ENCODE measurements at regions not wholly inside any gene's neighbourhood (a gene's known extent, or its start where the extent isn't known, plus 50 kb on each side); places are given as distances from the start of the nearest gene placed in this dataset.

GRCh38 chr2:81703831-81704230 is 1399.3 kb upstream of the LRRTM1 start:
- no peak for DNase-seq (ENCODE audit: low spot score)

- no peak for DNase-seq (ENCODE audit: low spot score)
Measured at GRCh38 chr2:81692566-81692965, 1388.0 kb upstream of the LRRTM1 start.

GRCh38 chr2:81675641-81676040 is 1371.1 kb upstream of the LRRTM1 start:
- no peak for DNase-seq (ENCODE audit: low spot score)

DNA sequence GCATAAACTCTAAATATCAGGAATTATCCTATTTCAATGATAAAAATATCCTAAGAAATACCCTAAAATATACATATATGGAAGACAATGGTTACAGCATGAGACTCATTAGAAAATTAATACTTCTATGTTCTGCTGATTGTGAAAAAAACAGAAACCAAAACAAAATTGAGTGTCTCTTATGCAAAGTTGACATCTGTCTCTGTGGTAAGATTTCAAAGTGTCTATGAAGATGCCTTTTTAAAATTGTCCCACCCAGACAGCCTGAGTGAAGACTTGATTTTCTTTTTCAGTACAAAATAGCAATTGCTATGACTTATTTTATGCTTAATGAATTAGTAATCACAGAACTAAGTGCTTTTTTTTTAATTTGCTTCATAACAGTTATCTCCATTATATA is 1368.4 kb upstream of the LRRTM1 start:
- DNase-seq (ENCODE audit: low spot score), result no peak

DNA sequence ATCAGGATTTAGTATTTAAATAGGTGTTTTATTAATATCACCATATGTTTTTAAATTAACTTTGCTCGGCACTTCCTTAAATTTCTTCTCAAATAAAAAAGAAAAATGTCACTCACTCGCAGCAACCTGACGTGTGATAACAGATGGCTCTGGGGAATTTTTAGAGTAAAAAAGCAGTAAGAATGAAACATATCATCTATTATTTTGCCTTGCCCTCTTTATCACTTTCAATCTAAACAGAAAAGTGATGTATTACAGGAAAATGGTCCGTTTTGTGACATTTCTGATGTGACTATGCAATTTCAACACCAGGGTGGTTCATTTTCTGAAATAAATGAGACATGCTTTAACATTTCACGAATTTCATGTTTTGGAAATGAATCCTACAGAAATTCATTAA is 1368.0 kb upstream of the LRRTM1 start:
- DNase-seq (ENCODE audit: low spot score), result no peak

DNA sequence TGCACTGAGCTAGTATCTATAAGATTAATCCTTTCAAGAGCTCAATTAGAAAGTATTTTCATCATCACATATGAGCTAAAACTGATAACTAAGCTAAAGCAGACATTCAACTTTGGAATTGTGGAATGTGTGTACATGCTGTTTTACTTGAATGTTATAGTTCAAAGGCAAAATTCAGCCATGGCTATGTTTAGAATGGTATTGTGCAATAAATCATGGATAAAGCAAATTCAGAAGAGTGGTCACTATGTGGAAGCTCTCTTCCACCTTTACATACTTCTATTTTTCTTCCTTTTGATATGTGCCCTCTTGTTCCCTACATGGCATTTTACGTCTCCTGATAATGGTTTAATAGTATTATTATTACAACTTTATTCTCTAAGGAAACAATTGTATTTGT is 1366.3 kb upstream of the LRRTM1 start:
- no peak for DNase-seq (ENCODE audit: low spot score)

GRCh38 chr2:81661081-81661480 is 1356.5 kb upstream of the LRRTM1 start:
- DNase-seq (ENCODE audit: low spot score), result no peak

DNA sequence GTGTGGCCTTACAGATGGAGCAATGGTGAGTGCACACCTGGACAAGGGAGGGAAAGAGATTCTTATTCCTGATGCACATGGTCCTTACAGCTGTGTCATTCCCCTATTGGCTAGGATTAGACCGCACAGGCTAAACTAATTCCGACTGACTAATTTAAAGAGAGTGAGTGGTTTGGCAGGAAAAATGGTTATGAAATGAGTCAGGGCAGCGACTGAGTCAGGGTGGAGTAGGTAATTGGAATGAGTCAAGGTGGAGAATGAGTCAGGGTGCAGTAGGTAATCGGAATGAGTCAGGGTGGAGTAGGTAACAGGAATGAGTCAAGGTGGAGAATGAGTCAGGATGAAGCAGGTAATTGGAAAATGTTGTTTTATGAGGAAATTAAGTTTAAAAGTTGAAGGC is 1353.7 kb upstream of the LRRTM1 start:
- DNase-seq (ENCODE audit: low spot score), result no peak

DNA sequence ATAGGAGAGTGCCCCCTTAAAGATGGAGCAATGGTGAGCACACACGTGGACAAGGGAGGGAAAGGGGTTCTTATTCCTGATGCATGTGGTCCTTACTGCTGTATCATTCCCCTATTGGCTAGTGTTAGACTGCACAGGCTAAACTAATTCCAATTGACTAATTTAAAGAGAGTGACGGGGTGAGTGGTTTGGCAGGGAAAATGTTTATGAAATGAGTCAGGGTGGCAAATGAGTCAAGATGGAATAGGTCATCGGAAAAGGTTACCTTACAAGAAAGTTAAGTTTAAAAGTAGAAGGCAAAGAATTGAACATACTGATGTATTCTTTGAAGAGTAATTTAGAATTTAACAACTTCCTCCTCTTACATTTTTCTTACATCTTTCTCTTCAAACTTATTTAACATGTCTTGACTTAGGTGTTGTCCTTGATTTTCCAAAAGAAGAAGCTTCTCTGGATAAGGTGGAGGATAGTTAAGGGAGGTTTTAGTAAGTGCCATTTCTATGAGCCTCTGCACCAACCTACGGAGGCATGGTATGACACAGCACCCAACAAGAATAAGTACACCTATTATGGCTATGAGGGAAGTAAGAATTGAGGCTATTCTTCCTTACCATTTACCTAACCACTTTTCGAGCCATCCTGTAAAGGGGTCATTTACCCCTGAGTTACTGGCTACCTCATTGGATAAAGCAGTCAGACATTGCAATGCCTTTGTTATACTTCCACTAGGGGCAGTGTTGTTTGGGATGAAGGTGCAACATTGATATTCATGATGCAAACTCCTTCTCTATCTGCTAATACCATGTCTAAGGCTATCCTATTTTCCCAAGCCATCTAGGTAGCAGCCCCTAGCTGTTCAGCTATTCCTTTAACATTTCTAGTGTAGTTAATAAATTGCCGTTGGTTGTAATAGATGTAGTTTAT is 1345.8 kb upstream of the LRRTM1 start:
- no peak for DNase-seq (ENCODE audit: low spot score)

- DNase-seq (ENCODE audit: low spot score), result no peak
Measured at GRCh38 chr2:81648806-81649205, 1344.3 kb upstream of the LRRTM1 start.

DNA sequence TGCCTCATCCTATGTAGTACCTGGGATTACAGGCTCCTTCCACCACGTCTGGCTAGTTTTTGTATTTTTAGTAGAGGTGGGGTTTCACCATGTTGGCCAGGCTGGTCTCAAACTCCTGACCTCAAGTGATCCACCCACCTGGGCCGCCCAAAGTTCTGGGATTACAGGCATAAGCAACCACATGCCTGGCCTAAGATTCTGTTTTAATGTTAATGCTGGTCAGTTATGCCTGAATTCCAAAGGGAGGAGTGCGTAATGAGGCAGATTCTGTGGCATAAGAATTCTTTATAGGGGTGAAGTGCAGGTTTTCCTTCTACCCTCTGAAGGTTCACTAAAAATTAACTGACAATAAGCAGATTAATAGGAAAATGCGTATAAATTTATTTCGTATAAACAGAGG is 1343.8 kb upstream of the LRRTM1 start:
- no peak for DNase-seq (ENCODE audit: low spot score)

DNA sequence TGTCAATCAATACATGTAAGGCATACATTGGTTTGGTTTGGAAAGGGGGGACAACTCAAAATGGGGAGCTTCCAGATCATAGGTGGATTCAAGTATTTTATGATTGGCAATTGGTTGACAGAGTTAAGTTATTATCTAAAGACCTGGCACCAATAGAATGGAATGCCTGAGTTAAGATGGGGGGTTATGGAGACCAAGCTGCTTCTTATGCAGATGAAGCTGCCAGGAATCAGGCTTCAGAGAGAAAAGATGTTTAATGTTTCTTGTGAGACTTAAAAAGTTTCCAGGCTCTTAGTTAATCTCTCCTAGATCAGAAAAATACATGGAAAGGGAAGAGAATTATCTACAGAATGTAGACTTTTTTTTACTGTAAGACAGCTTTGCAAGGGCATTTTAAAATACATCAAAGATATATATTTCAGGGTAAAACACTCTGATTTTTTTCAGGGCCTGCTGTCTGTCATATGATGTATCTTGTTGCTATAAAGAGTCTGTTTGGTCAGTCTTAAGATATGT is 1343.2 kb upstream of the LRRTM1 start:
- DNase-seq (ENCODE audit: low spot score), result no peak

DNA sequence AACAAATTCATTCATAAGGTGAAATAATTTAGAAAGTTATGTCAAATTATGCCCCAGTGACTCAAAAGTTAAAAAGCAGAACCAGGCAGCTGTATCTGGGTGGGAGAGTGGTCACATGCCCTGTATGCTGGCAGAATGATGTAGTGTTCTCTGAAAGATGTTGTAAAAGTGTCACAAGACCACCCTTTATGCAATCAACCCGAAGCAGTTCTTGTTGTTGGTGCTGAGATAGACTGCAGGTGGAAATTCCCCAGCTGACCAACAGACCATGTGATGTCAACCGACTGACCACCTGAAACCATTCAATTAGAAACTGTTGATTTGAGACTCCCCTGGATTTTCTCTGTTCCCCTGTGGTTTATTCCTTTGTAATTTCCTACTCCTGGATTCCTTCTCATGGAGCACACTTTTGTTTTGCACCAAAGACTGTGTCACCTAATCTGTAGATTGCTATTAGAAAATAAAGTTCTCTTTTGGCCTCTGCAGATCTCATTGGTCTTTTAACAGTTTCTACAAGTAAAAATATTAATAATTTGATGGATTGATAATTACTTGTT is 1341.3 kb upstream of the LRRTM1 start:
- DNase-seq (ENCODE audit: low spot score), result no peak

- no peak for DNase-seq (ENCODE audit: low spot score)
Measured at GRCh38 chr2:81644189-81644588, 1339.6 kb upstream of the LRRTM1 start.

GRCh38 chr2:81624825-81625224 is 1320.3 kb upstream of the LRRTM1 start:
- DNase-seq (ENCODE audit: low spot score), result no peak

DNA sequence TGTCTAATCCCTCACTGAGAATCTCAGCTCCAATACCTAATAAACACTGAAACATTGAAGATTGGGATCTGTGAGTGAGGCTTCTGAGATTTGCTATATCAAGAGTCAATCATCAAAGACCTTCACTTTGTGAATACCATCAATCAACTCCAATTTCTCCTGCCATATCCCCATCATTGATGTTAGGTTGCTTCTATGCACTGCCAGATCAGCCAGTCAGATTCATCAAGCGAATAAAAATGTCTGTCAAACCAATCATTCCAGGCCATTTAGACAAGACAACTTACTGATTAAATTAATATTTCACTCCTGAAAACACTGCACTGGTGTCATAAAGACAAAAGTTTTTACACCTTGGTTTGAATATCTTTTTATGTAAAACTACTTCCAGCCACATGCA is 1295.5 kb upstream of the LRRTM1 start:
- no peak for DNase-seq (ENCODE audit: low spot score)

DNA sequence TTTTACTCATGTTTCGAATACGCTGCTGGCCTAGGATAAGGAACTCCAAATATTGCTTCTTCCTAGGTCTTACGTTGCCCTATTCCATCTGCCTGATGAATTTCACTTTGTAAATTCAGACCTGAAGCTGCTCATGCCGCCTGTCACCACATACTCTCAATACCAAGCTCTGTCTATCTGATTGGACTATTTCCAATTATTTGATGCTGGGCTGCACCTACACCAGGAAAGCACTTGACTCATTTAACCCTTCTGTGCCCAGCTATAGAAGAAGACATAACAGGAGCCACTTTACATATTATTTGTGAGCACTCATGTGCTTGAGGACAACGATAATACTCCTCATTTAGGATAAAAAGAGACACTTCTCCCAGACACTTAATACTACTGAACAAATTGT is 1293.9 kb upstream of the LRRTM1 start:
- no peak for DNase-seq (ENCODE audit: low spot score)

DNA sequence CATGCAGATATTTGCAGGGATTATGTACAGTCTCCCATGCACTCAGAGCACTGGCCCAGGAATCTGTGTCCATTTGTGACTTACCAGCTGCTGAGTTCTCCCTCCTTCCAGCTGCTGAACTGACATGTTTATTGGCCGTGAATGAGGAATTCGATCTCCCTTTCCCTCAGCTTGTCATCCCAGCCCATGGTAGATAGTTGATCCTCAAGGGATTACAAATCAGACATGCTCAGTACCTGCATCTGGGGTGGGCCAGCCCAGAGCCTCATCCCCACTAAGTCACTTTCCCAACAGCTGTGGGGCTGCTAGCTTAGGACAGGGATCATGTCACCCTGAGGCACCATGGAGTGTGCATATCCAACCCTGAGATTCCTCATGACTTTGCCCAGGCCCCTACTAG is 1284.9 kb upstream of the LRRTM1 start:
- DNase-seq (ENCODE audit: low spot score), result no peak

DNA sequence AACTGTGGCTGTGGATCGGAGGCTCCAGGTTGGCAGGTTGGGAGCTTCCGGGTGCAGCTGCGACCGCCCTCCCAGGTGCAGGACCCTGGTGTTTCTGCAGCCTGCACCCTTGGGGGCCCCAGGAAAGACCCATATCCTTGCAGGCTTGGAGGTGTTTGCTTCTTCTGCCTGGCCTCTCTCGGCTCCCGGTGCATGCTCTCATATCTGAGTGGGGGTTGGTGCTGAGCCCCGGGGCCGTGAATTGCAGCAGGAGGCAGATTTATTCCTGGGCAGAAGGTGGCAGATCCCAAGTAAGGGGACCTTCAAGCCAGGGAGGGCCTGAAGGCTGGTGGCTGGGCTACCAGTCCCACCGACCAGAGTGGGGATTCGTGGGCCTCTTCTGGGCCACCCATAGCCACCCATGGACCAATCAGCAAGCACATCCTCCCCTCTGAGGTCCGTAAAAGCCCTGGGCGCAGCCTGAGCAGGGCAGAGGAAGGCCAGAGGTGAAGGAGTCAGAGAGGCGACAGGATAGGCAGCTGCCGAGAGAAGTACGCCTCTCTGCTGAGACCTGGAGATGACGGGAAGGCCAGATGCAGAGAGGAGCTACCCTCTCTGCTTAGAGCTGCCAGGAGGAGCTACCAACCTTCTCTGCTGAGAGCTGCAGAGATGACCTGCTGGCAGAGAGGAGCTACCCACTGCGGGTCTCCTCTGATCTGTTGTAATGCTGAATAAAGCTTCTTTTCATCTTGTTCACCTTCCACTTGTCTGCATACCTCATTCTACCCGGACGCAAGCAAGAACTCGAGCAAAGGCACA is 1279.0 kb upstream of the LRRTM1 start:
- DNase-seq (ENCODE audit: low spot score), result no peak

DNA sequence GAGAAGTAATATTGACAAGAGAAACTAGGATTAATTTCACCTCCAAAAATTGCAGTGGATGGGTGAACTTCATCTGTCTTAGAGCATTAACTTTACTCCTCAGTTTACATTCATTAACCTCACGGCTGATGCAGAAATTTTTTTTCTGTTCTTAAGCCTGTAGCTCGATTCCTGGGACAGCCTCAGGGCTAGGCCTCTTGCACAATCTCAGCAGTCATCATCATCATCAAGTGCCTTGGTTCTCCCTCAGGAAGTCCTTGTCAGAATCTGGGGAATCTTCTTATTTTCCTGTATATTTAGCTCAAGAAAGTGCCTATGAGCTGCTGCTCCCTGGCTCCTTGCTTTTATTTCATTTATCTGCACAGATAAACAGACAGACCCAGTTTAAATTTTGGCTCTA is 1272.2 kb upstream of the LRRTM1 start:
- no peak for DNase-seq (ENCODE audit: low spot score)

DNA sequence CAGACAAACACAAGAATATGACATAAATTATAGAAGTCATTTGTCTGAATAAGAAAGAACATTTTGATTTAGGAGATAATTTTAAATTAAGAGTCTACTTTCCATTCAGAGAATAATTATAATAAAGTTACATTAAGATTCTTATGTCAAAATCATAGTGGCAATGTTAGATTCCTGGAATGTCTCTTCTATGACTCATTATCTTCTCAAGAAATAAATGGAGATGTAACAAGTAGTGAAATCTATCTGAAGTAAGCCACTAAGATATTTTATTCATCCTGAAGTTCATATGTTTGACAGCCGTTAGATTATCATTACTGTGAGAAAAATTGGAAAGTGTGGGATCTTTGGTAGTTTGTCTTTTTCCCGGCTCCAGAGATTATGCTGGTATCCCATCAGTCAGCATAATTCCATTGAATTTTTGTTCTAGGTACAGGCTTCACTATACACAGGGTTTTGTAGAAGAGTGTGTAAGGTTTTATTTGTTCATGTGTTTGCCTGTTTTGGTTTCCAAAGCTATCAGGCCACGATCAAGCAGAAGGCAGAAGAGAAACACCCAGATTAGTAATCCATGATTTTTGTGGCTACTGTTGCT is 1246.6 kb upstream of the LRRTM1 start:
- DNase-seq (ENCODE audit: low spot score), result no peak

DNA sequence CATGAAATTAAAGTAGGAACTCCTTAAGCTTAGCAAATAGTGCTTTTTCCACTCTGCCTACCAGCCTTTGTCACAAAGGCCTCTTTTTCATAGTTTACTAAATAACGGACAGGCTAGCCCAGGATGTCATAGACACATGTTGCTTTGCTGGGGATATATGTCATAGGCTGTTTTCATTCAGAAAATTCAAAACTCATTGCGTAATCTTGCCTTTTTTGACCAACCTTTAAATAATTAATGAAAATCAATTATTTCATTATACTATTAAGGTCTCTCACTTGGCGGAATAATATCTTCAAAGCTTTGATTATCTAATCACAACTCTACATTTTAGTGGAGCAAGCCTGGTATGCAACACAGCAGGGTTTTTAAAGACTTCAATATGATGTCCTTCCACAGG is 1245.7 kb upstream of the LRRTM1 start:
- no peak for DNase-seq (ENCODE audit: low spot score)

All from globus pallidus (tissue), 1 donor.